ENCODE measurements at regions not wholly inside any gene's neighbourhood (a gene's known extent, or its start where the extent isn't known, plus 50 kb on each side); places are given as distances from the start of the nearest gene placed in this dataset.
A peak's percentile ranks its signal among the peaks of the same experiment; 100 is the strongest.

DNA sequence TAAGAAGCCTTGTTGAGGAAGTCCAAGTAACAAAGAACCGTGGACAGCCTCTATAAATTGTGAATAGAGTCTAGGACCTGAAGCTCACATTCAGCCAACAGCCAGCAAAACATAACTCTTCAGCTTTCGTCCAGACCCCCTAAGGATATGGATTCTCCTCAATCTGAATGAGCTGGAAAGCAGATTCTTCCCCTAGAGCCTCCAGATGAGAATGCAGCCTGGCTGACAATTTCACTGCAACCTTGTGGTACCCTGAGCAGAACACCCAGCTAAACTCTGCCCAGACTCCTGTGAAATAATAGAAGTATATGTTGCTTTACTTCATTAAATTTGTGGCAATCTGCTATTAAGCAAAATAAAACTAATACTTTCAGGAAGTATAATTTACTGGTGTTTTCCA lies 483.5 kb upstream of the SLC8A1 start:
- no peak overlapping the region for H3K4me3 ChIP-seq (ENCODE audit: low read length)
- DNase-seq (ENCODE audit: low read depth): no peak
- TF ChIP-seq, protein P1, sequence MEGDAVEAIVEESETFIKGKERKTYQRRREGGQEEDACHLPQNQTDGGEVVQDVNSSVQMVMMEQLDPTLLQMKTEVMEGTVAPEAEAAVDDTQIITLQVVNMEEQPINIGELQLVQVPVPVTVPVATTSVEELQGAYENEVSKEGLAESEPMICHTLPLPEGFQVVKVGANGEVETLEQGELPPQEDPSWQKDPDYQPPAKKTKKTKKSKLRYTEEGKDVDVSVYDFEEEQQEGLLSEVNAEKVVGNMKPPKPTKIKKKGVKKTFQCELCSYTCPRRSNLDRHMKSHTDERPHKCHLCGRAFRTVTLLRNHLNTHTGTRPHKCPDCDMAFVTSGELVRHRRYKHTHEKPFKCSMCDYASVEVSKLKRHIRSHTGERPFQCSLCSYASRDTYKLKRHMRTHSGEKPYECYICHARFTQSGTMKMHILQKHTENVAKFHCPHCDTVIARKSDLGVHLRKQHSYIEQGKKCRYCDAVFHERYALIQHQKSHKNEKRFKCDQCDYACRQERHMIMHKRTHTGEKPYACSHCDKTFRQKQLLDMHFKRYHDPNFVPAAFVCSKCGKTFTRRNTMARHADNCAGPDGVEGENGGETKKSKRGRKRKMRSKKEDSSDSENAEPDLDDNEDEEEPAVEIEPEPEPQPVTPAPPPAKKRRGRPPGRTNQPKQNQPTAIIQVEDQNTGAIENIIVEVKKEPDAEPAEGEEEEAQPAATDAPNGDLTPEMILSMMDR (conservative IDR thresholded peaks at IDR 0.05; ENCODE audit: low read depth, low read length): peak; percentile 11

DNA sequence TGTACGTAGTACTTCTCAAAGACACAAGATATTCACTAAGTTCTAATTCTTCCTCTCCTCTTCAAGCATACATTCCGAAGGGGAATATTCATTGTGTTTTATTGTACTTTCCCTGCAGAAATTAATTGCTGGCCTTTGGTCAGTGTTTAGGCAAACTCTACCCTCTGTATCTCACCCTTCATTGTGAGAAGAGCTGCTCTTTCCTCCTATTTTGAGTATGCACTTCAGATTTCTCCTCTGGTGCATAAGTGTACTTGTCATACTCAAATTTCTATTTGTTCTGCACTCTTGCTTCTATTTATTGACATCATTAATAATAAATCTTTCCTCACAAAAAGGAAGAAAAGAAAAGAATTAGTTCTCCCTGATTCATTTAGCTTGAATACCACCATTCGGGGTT lies 485.4 kb upstream of the SLC8A1 start:
- DNase-seq (ENCODE audit: low read depth): no peak
- TF ChIP-seq, protein P1 (conservative IDR thresholded peaks at IDR 0.05; ENCODE audit: low read depth, low read length): no peak
- no peak overlapping the region for H3K4me3 ChIP-seq (ENCODE audit: low read length)

DNA sequence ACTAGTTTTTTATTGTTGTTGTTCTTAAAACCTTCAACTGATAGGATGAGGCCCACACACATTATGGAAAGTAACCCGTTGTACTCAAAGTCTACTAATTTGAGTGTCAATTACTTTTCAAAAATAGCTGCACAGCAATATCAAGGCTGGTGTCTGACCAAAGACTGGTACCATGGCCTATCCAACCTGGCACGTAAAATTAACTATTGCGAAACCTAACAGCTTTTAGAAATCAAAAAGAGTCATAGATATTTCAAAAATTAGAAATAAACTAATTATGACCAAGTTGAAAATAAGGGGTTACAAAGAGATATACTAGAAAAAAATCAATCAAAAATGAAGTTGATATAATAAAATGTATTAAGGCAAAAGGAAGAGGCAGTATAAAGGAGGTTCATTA lies 501.5 kb upstream of the SLC8A1 start:
- no peak overlapping the region for H3K4me3 ChIP-seq (ENCODE audit: low read length)
- TF ChIP-seq, protein P1 (conservative IDR thresholded peaks at IDR 0.05; ENCODE audit: low read depth, low read length): no peak
- DNase-seq (ENCODE audit: low read depth): no peak

DNA sequence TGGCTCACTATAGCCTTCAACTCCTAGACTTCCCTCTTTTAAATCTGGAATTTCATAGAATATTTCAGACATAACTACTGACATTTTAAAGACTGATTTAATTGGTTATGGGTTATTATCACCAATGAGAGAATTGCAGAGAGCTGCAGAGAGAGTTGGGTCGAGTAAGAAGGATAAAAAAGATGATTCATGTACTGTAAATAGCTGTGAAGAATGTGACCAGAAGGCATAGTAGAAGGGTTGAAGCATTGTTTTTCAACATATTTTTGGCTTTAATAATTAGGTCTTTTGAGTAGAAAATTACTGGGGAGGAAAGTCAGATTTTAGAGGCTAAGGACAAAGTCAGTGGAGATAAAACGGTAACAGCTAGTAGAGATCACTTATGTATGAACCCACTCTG lies 503.2 kb upstream of the SLC8A1 start:
- no peak overlapping the region for H3K4me3 ChIP-seq (ENCODE audit: low read length)
- TF ChIP-seq, protein P1 (conservative IDR thresholded peaks at IDR 0.05; ENCODE audit: low read depth, low read length): no peak
- no peak for DNase-seq (ENCODE audit: low read depth)

DNA sequence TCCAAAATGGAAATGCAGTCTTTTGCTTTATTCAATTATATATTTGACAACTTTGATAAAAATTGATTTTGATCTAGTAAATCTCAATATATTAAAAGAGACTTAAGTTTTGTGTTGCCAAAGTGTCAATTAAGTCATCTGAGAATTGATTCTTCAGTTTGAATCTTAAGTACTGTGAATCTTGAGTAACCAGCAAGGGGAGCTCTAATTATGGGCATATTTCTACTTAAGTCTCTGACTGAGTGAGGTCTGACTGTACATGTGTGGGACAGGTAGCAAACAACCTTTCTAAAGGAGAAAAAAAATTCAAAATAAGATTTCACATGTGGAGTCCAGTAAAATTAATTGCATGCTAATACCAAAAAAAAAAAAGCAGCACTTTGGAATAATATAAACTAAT lies 503.7 kb upstream of the SLC8A1 start:
- no peak overlapping the region for H3K4me3 ChIP-seq (ENCODE audit: low read length)
- no peak for DNase-seq (ENCODE audit: low read depth)
- TF ChIP-seq, protein P1 (conservative IDR thresholded peaks at IDR 0.05; ENCODE audit: low read depth, low read length): peak; percentile 30

DNA sequence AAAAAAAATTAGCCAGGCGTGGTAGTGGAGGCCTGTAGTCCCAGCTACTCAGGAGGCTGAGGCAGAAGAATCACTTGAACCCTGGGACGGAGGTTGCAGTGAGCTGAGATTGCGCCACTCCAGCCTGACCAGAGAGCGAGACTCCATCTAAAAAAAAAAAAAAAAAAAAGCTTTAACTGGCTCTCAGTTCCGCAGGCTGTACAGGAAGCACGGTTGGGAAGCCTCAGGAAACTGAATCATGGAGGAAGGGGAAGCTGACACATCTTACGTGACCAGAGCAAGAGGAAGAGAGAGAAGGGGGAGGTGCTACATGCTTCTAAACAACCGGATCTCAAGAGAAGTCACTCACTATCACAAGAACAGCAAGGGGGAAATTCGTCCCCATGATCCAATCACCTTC lies 505.6 kb upstream of the SLC8A1 start:
- TF ChIP-seq, protein P1 (conservative IDR thresholded peaks at IDR 0.05; ENCODE audit: low read depth, low read length): no peak
- H3K4me3 ChIP-seq (ENCODE audit: low read length): no peak overlapping the region
- DNase-seq (ENCODE audit: low read depth): no peak

DNA sequence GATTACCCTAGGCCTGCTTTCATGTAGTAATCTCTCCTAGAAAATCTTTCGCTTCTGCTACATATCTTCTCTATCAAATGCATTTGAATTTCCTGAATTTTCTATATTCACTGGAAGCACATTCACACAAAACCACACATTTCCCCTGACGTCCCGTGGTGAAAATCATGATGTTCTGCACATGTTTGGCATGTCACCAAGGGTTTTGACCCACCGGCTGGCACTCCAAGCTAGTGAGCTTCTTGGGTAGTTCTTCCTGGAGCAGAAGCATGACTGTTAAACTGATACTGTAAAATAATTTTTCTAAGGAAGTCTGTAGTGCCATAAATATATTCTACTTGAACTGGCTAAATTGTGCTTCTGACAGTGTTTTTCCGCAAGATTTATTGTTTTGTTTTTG lies 510.1 kb upstream of the SLC8A1 start:
- no peak overlapping the region for H3K4me3 ChIP-seq (ENCODE audit: low read length)
- TF ChIP-seq, protein P1 (conservative IDR thresholded peaks at IDR 0.05; ENCODE audit: low read depth, low read length): no peak
- DNase-seq (ENCODE audit: low read depth): no peak

All from retinal pigment epithelial cell (primary cell).